ENCODE measurements at regions not wholly inside any gene's neighbourhood (a gene's known extent, or its start where the extent isn't known, plus 50 kb on each side); places are given as distances from the start of the nearest gene placed in this dataset.

- peaks cover 24% of the 10 kb centered on the region for H3K4me1 ChIP-seq (ENCODE audit: control insufficient read depth, insufficient read depth, low read length)
- H3K27ac ChIP-seq (ENCODE audit: low read length) = no peak overlapping the region
- H3K4me3 ChIP-seq (ENCODE audit: low read length) = no peak overlapping the region
- no peaks in the 10 kb centered on the region for H3K36me3 ChIP-seq (ENCODE audit: control insufficient read depth, insufficient read depth, low read length)
- DNase-seq = no peak
- no peaks in the 10 kb centered on the region for H3K27me3 ChIP-seq (ENCODE audit: control insufficient read depth, insufficient read depth, low read length)
- 100% methylated on average over 1 of the region's 1 CpG for WGBS (ENCODE audit: insufficient coverage, low lambda C conversion rate)
- H3K9me3 ChIP-seq (ENCODE audit: control insufficient read depth, low read depth, low read length) = peaks cover 3% of the 10 kb centered on the region
Measured at GRCh38 chr2:41943159-41943558, 104.7 kb upstream of the PKDCC start.

GRCh38 chr2:41944220-41944880 lies 103.5 kb upstream of the PKDCC start:
- 17% methylated on average over 1 of the region's 9 CpGs for WGBS (ENCODE audit: insufficient coverage, low lambda C conversion rate)
- no peaks in the 10 kb centered on the region for H3K36me3 ChIP-seq (ENCODE audit: control insufficient read depth, insufficient read depth, low read length)
- H3K27me3 ChIP-seq (ENCODE audit: control insufficient read depth, insufficient read depth, low read length) = no peaks in the 10 kb centered on the region
- no peak overlapping the region for H3K4me3 ChIP-seq (ENCODE audit: low read length)
- H3K27ac ChIP-seq (ENCODE audit: low read length) = no peak overlapping the region
- DNase-seq = no peak
- H3K4me1 ChIP-seq (ENCODE audit: control insufficient read depth, insufficient read depth, low read length) = peaks cover 26% of the 10 kb centered on the region
- H3K9me3 ChIP-seq (ENCODE audit: control insufficient read depth, low read depth, low read length) = no peaks in the 10 kb centered on the region

GRCh38 chr2:41947701-41948396 lies 100.0 kb upstream of the PKDCC start:
- WGBS (ENCODE audit: insufficient coverage, low lambda C conversion rate) = 0% methylated on average over 2 of the region's 11 CpGs
- H3K27ac ChIP-seq (ENCODE audit: low read length) = peak overlapping the region; percentile 10
- no peaks in the 10 kb centered on the region for H3K27me3 ChIP-seq (ENCODE audit: control insufficient read depth, insufficient read depth, low read length)
- no peaks in the 10 kb centered on the region for H3K9me3 ChIP-seq (ENCODE audit: control insufficient read depth, low read depth, low read length)
- no peaks in the 10 kb centered on the region for H3K36me3 ChIP-seq (ENCODE audit: control insufficient read depth, insufficient read depth, low read length)
- peaks cover 27% of the 10 kb centered on the region for H3K4me1 ChIP-seq (ENCODE audit: control insufficient read depth, insufficient read depth, low read length)
- no peak overlapping the region for H3K4me3 ChIP-seq (ENCODE audit: low read length)
- peak in 1 of 2 donors; percentile 58 for DNase-seq

GRCh38 chr2:41948397-41948763 lies 99.4 kb upstream of the PKDCC start:
- H3K4me3 ChIP-seq (ENCODE audit: low read length) = no peak overlapping the region
- H3K4me1 ChIP-seq (ENCODE audit: control insufficient read depth, insufficient read depth, low read length) = peaks cover 27% of the 10 kb centered on the region
- H3K9me3 ChIP-seq (ENCODE audit: control insufficient read depth, low read depth, low read length) = no peaks in the 10 kb centered on the region
- no peak for DNase-seq
- no peaks in the 10 kb centered on the region for H3K27me3 ChIP-seq (ENCODE audit: control insufficient read depth, insufficient read depth, low read length)
- WGBS (ENCODE audit: insufficient coverage, low lambda C conversion rate) = no CpG with 5 or more reads among the region's 3 CpGs
- H3K27ac ChIP-seq (ENCODE audit: low read length) = no peak overlapping the region
- no peaks in the 10 kb centered on the region for H3K36me3 ChIP-seq (ENCODE audit: control insufficient read depth, insufficient read depth, low read length)

GRCh38 chr2:41949091-41949882 lies 98.5 kb upstream of the PKDCC start:
- H3K4me1 ChIP-seq (ENCODE audit: control insufficient read depth, insufficient read depth, low read length) = peaks cover 27% of the 10 kb centered on the region
- WGBS (ENCODE audit: insufficient coverage, low lambda C conversion rate) = no CpG with 5 or more reads among the region's 7 CpGs
- H3K27ac ChIP-seq (ENCODE audit: low read length) = no peak overlapping the region
- H3K27me3 ChIP-seq (ENCODE audit: control insufficient read depth, insufficient read depth, low read length) = no peaks in the 10 kb centered on the region
- peak in 1 of 2 donors; percentile 69 for DNase-seq
- no peak overlapping the region for H3K4me3 ChIP-seq (ENCODE audit: low read length)
- H3K36me3 ChIP-seq (ENCODE audit: control insufficient read depth, insufficient read depth, low read length) = no peaks in the 10 kb centered on the region
- H3K9me3 ChIP-seq (ENCODE audit: control insufficient read depth, low read depth, low read length) = no peaks in the 10 kb centered on the region

GRCh38 chr2:41949883-41950665 lies 97.7 kb upstream of the PKDCC start:
- H3K27ac ChIP-seq (ENCODE audit: low read length) = no peak overlapping the region
- no peaks in the 10 kb centered on the region for H3K36me3 ChIP-seq (ENCODE audit: control insufficient read depth, insufficient read depth, low read length)
- H3K27me3 ChIP-seq (ENCODE audit: control insufficient read depth, insufficient read depth, low read length) = no peaks in the 10 kb centered on the region
- no CpG with 5 or more reads among the region's 4 CpGs for WGBS (ENCODE audit: insufficient coverage, low lambda C conversion rate)
- no peaks in the 10 kb centered on the region for H3K9me3 ChIP-seq (ENCODE audit: control insufficient read depth, low read depth, low read length)
- H3K4me1 ChIP-seq (ENCODE audit: control insufficient read depth, insufficient read depth, low read length) = peaks cover 27% of the 10 kb centered on the region
- no peak for DNase-seq
- H3K4me3 ChIP-seq (ENCODE audit: low read length) = no peak overlapping the region

GRCh38 chr2:41950666-41950960 lies 97.2 kb upstream of the PKDCC start:
- Histone ChIP-seq H3K9me3 (ENCODE audit: control insufficient read depth, low read depth, low read length) (no peaks in the 10 kb centered on the region), H3K27me3 (ENCODE audit: control insufficient read depth, insufficient read depth, low read length) (no peaks in the 10 kb centered on the region), H3K4me1 (ENCODE audit: control insufficient read depth, insufficient read depth, low read length) (peaks cover 27% of the 10 kb centered on the region), H3K36me3 (ENCODE audit: control insufficient read depth, insufficient read depth, low read length) (no peaks in the 10 kb centered on the region), H3K4me3 (ENCODE audit: low read length) (no peak overlapping the region), H3K27ac (ENCODE audit: low read length) (no peak overlapping the region)
- no peak for DNase-seq
- WGBS (ENCODE audit: insufficient coverage, low lambda C conversion rate) = no CpG with 5 or more reads among the region's 1 CpG

- no peaks in the 10 kb centered on the region for H3K36me3 ChIP-seq (ENCODE audit: control insufficient read depth, insufficient read depth, low read length)
- 100% methylated on average over 1 of the region's 16 CpGs for WGBS (ENCODE audit: insufficient coverage, low lambda C conversion rate)
Measured at GRCh38 chr2:41954304-41955291, 93.2 kb upstream of the PKDCC start.

GRCh38 chr2:41955316-41956043 lies 92.3 kb upstream of the PKDCC start:
- Histone ChIP-seq H3K4me3 (ENCODE audit: low read length) (no peak overlapping the region), H3K9me3 (ENCODE audit: control insufficient read depth, low read depth, low read length) (no peaks in the 10 kb centered on the region), H3K4me1 (ENCODE audit: control insufficient read depth, insufficient read depth, low read length) (peaks cover 5% of the 10 kb centered on the region), H3K36me3 (ENCODE audit: control insufficient read depth, insufficient read depth, low read length) (no peaks in the 10 kb centered on the region), H3K27me3 (ENCODE audit: control insufficient read depth, insufficient read depth, low read length) (no peaks in the 10 kb centered on the region), H3K27ac (ENCODE audit: low read length) (no peak overlapping the region)
- WGBS (ENCODE audit: insufficient coverage, low lambda C conversion rate) = no CpG with 5 or more reads among the region's 5 CpGs
- DNase-seq = no peak

More at GRCh38 chr2:41954304-41955291, 93.2 kb upstream of the PKDCC start:
- no peaks in the 10 kb centered on the region for H3K9me3 ChIP-seq (ENCODE audit: control insufficient read depth, low read depth, low read length)
- no peak for DNase-seq
- no peaks in the 10 kb centered on the region for H3K27me3 ChIP-seq (ENCODE audit: control insufficient read depth, insufficient read depth, low read length)
- H3K4me3 ChIP-seq (ENCODE audit: low read length) = no peak overlapping the region
- peaks cover 9% of the 10 kb centered on the region for H3K4me1 ChIP-seq (ENCODE audit: control insufficient read depth, insufficient read depth, low read length)
- no peak overlapping the region for H3K27ac ChIP-seq (ENCODE audit: low read length)
